ENCODE measurements at regions not wholly inside any gene's neighbourhood (a gene's known extent, or its start where the extent isn't known, plus 50 kb on each side); places are given as distances from the start of the nearest gene placed in this dataset.

DNA sequence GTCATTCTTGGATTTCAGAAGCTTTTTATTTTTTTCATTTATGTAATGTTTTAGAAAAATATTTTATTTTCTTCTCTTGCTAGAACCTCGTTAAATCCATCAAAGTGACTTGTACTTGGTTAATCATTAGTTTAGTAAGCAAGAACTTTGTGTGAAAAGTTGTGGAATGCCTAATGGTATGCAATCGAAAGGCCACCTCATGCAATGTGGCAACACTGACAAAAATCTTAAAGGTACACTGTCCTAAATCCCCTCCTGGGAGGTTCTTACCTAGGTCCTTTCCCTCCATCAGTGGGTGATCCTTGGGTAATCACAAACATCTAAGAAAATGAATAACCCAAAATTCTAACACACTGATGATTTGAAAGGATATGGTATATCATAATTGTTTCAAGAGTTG, 304.2 kb downstream of the DNAH5 start:
- H3K9me3 Mint-ChIP-seq: peaks cover 8% of the 10 kb centered on the region
- no peaks in the 10 kb centered on the region for H3K36me3 Mint-ChIP-seq
- no peaks in the 10 kb centered on the region for H3K27me3 Mint-ChIP-seq
- no peak overlapping the region for H3K4me3 Mint-ChIP-seq
- DNase-seq: no peak
- no peak overlapping the region for H3K27ac Mint-ChIP-seq
- CTCF ChIA-PET: no interaction called here
- no peaks in the 10 kb centered on the region for H3K4me1 Mint-ChIP-seq

- no peak overlapping the region for H3K4me3 Mint-ChIP-seq
- H3K27me3 Mint-ChIP-seq: no peaks in the 10 kb centered on the region
- H3K27ac Mint-ChIP-seq: no peak overlapping the region
- H3K36me3 Mint-ChIP-seq: no peaks in the 10 kb centered on the region
- peaks cover 6% of the 10 kb centered on the region for H3K9me3 Mint-ChIP-seq
- CTCF ChIA-PET: no interaction called here
- no peak for DNase-seq
- H3K4me1 Mint-ChIP-seq: no peaks in the 10 kb centered on the region
These were observed 311.8 kb downstream of the DNAH5 start for GRCh38 chr5:13632676-13633075.

DNA sequence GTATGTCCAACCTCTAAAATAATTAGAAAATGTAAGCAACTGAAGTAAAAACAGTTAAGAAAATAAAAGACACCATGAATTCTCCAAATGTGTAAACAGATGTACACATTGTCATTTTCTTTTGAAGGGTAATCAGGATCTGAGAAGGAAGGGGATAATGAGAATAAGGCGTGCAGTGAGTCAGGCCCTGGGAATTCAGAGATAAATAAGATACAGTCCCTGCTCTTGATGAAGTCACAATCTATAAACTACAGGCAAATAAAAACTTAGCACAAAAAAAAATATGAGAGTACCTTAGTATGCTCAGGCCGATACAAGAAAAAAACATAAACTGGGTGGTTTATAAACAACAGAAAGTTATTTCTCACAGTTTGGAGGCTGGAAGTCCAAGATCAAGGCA, 315.3 kb downstream of the DNAH5 start:
- Mint-ChIP-seq H3K27me3 (no peaks in the 10 kb centered on the region), H3K27ac (no peak overlapping the region), H3K4me1 (no peaks in the 10 kb centered on the region), H3K4me3 (no peak overlapping the region), H3K36me3 (no peaks in the 10 kb centered on the region), H3K9me3 (peaks cover 9% of the 10 kb centered on the region)
- no peak for DNase-seq
- CTCF ChIA-PET: no interaction called here

DNA sequence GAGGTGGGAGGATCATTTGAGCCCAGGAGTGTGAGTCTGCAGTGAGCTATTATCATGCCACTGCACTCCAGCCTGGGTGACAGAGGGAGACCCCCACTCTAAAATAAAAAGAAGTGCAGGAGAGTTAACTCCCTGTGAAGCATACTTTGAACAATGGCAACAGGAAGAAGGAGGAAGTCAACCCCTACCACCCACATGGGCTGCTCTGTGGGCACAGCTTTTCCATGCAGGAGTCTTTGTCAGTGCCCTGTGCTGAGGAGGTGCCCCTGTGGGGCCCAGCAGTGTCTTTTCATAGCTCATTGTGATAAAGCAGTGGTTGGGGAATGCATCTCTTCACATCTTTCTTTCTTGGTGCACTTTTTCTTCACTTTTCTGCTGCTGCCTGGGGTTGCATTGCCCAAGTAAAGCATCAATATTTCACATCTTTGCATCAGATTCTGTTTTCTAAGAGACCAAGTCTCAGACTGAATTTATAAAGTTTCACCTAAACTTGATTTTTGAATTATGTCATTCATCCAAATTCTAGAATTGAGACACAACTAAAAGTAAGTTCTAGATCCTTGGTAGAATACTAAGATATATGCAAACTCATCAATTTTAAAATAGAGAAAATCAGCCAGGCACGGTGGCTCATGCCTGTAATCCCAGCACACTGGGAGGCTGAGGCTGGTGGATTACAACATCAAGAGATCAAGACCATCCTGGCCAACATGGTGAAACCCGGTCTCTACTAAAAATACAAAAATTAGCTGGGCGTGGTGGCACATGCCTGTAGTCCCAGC, 316.6 kb downstream of the DNAH5 start:
- no peaks in the 10 kb centered on the region for H3K4me1 Mint-ChIP-seq
- H3K9me3 Mint-ChIP-seq: peaks cover 9% of the 10 kb centered on the region
- no peak overlapping the region for H3K4me3 Mint-ChIP-seq
- H3K27ac Mint-ChIP-seq: no peak overlapping the region
- H3K27me3 Mint-ChIP-seq: no peaks in the 10 kb centered on the region
- no peak for DNase-seq
- CTCF ChIA-PET: no interaction called here
- H3K36me3 Mint-ChIP-seq: no peaks in the 10 kb centered on the region

DNA sequence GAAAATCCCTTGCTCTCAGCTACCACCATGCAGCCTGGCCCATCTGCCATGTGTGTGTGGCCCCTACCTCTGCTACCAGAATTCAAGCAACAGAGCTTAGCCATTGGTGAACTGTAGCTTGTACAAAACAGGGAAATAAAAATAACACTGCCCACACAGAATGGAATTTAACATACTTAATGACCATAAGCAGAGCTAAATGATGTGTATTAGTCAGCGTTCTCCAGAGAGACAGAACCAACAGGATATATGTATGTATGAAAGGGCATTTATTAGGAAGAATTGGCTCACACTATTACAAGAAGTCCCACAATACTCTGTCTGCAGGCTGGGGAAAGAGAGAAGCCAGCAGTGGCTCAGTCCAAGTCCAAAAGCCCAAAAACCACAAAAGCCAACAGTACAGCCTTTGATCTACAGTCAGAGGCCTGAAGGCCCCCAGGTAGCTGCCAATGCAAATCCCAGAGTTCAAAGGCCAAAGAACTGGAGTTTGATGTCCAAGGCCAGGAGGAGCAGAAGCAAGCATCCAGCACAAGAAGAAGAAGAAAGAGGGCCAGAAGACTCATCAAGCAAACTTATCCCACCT, 318.8 kb downstream of the DNAH5 start:
- Mint-ChIP-seq H3K4me1 (no peaks in the 10 kb centered on the region), H3K9me3 (peaks cover 9% of the 10 kb centered on the region), H3K27me3 (no peaks in the 10 kb centered on the region), H3K36me3 (no peaks in the 10 kb centered on the region), H3K4me3 (no peak overlapping the region), H3K27ac (no peak overlapping the region)
- DNase-seq: no peak
- CTCF ChIA-PET: no interaction called here

DNA sequence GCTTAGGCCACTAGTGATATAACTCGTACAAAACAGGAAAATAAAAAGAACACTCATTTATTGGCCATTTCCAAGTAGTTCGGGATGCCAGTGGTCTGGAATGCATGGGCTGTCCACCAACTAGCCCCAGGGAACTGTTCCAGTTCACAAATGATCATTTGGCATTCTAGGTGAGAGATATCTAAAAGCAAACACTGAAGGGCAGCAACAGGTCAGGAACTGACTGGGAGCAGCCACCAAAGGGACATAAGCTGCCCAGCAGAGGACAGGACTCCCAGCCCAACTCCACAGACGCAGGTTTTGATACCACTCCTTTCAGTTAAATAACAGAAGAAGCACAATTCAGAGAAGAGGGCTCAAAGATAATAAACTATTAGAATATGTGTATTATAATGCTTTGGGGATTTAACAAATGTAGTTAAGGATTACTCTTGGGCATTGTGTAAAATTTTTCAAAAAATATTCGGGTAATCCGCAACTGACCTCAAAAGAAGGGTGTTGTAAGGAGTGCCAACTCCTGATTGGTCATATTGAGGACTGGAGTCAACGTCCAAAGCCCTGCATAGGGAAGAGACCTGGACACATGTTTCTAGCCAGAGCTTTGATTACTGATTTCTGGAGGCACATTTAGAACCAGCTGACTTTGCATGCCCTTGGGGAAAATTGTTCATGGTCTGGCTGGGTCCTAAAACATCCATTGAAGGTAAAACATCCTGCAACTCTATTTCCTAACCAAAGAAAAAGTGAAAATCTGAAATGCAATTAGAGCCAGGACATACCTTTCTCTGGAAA, 320.0 kb downstream of the DNAH5 start:
- H3K4me3 Mint-ChIP-seq: no peak overlapping the region
- DNase-seq: no peak
- no peaks in the 10 kb centered on the region for H3K27me3 Mint-ChIP-seq
- H3K27ac Mint-ChIP-seq: no peak overlapping the region
- H3K4me1 Mint-ChIP-seq: no peaks in the 10 kb centered on the region
- H3K36me3 Mint-ChIP-seq: no peaks in the 10 kb centered on the region
- peaks cover 9% of the 10 kb centered on the region for H3K9me3 Mint-ChIP-seq
- CTCF ChIA-PET: no interaction called here

- Mint-ChIP-seq H3K9me3 (peaks cover 10% of the 10 kb centered on the region), H3K27me3 (no peaks in the 10 kb centered on the region), H3K36me3 (no peaks in the 10 kb centered on the region), H3K4me1 (no peaks in the 10 kb centered on the region), H3K27ac (no peak overlapping the region), H3K4me3 (no peak overlapping the region)
- CTCF ChIA-PET: no interaction called here
- no peak for DNase-seq
These were observed 330.9 kb downstream of the DNAH5 start for GRCh38 chr5:13613621-13614020.

DNA sequence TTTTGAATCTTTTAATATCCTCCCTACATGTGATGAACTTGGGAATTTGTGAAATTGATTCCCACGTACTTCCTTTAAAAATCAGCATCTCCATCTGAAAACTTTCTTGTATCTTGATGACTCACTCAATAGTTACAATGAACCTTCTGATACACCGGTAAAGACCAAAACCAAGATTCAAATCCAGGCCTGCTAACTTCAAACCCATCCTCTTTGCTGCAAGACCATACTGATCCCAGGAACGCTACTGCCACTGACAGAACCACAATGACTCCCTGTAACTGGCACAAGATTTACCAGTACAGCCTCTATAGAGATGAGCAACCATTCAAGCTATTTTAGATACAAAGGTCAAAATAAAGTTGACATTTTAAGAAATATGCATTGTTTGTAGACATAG, 332.9 kb downstream of the DNAH5 start:
- DNase-seq: no peak
- CTCF ChIA-PET: no interaction called here
- no peak overlapping the region for H3K4me3 Mint-ChIP-seq
- H3K36me3 Mint-ChIP-seq: no peaks in the 10 kb centered on the region
- no peaks in the 10 kb centered on the region for H3K27me3 Mint-ChIP-seq
- H3K4me1 Mint-ChIP-seq: no peaks in the 10 kb centered on the region
- no peak overlapping the region for H3K27ac Mint-ChIP-seq
- H3K9me3 Mint-ChIP-seq: peaks cover 6% of the 10 kb centered on the region

- Mint-ChIP-seq H3K27me3 (no peaks in the 10 kb centered on the region), H3K4me3 (no peak overlapping the region), H3K9me3 (peaks cover 4% of the 10 kb centered on the region), H3K4me1 (no peaks in the 10 kb centered on the region), H3K36me3 (no peaks in the 10 kb centered on the region), H3K27ac (no peak overlapping the region)
- CTCF ChIA-PET: no interaction called here
- DNase-seq: no peak
These were observed 335.0 kb downstream of the DNAH5 start for GRCh38 chr5:13609504-13609903.

DNA sequence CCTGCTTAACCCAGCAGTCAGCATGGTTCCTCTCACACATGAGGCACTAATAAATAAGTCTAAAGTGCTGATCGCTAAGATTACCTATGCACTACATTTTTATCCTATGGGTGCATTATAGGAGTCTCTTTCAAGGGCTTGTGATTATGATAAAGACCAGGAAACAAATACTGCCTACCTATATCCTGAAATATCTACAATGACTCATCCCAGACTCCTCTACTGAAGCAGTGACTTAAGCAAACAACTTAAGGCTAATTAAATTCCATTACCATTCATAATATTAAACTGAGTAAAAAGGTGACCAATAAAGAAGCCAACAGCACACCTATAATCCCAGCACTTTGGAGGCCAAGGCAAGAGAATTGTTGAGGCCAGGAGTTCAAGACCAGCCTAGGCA, 338.4 kb downstream of the DNAH5 start:
- no peaks in the 10 kb centered on the region for H3K36me3 Mint-ChIP-seq
- H3K9me3 Mint-ChIP-seq: no peaks in the 10 kb centered on the region
- H3K27ac Mint-ChIP-seq: no peak overlapping the region
- DNase-seq: no peak
- CTCF ChIA-PET: no interaction called here
- H3K27me3 Mint-ChIP-seq: no peaks in the 10 kb centered on the region
- H3K4me3 Mint-ChIP-seq: no peak overlapping the region
- H3K4me1 Mint-ChIP-seq: no peaks in the 10 kb centered on the region

- Mint-ChIP-seq H3K27me3 (no peaks in the 10 kb centered on the region), H3K4me3 (no peak overlapping the region), H3K36me3 (no peaks in the 10 kb centered on the region), H3K4me1 (no peaks in the 10 kb centered on the region), H3K9me3 (peaks cover 6% of the 10 kb centered on the region), H3K27ac (no peak overlapping the region)
- no peak for DNase-seq
- CTCF ChIA-PET: no interaction called here
These were observed 343.4 kb downstream of the DNAH5 start for GRCh38 chr5:13601112-13601511.

- Mint-ChIP-seq H3K27ac (no peak overlapping the region), H3K4me3 (no peak overlapping the region), H3K9me3 (peaks cover 6% of the 10 kb centered on the region), H3K4me1 (no peaks in the 10 kb centered on the region), H3K27me3 (no peaks in the 10 kb centered on the region), H3K36me3 (no peaks in the 10 kb centered on the region)
- CTCF ChIA-PET: no interaction called here
- no peak for DNase-seq
These were observed 348.5 kb downstream of the DNAH5 start for GRCh38 chr5:13595978-13596377.

- Mint-ChIP-seq H3K27me3 (no peaks in the 10 kb centered on the region), H3K9me3 (peaks cover under 1% of the 10 kb centered on the region), H3K4me3 (no peak overlapping the region), H3K27ac (no peak overlapping the region), H3K4me1 (no peaks in the 10 kb centered on the region), H3K36me3 (no peaks in the 10 kb centered on the region)
- no peak for DNase-seq
- CTCF ChIA-PET: no interaction called here
These were observed 352.9 kb downstream of the DNAH5 start for GRCh38 chr5:13591621-13592020.

DNA sequence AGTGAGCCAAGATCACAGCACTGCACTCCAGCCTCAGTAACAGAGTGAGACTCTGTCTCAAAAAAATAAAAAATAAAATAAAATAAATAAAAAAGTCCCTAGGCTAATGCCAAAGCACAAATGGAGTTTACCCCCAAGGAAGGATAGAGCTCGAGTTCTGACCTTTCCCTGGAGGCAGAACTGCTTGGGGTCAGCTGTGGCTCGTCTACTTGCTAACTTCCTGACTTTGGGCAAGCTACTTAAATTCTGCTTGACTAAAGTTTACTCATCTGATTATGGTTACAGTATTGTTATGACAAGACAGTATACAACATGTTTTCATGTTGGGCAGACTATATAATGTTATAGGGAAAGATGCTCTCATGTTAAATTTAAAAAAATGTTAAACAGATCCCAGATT, 359.2 kb downstream of the DNAH5 start:
- H3K27me3 Mint-ChIP-seq: no peaks in the 10 kb centered on the region
- CTCF ChIA-PET: no interaction called here
- H3K4me1 Mint-ChIP-seq: no peaks in the 10 kb centered on the region
- no peaks in the 10 kb centered on the region for H3K36me3 Mint-ChIP-seq
- no peak overlapping the region for H3K27ac Mint-ChIP-seq
- peaks cover 3% of the 10 kb centered on the region for H3K9me3 Mint-ChIP-seq
- H3K4me3 Mint-ChIP-seq: no peak overlapping the region
- no peak for DNase-seq

DNA sequence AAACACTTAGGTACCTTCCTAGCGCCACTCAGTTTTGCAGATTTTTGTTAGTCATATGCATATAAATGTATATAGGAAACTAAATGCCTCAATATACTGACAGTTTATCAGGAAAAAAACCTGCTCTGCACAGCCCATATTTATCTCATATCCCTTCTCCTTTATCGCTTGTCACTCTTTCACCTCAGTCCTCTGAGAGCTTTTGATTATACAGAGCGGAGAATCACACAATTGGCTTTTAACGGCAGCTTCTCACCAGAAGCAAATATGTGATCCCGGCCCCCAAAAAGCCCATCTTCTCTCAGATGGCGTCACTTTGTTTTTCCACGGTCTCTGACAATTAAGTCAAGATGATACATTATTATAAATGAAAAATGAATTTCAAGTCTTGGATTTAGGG, 362.6 kb downstream of the DNAH5 start:
- no peak for DNase-seq
- H3K4me3 Mint-ChIP-seq: no peak overlapping the region
- no peaks in the 10 kb centered on the region for H3K36me3 Mint-ChIP-seq
- peaks cover 14% of the 10 kb centered on the region for H3K9me3 Mint-ChIP-seq
- no peaks in the 10 kb centered on the region for H3K27me3 Mint-ChIP-seq
- CTCF ChIA-PET: no interaction called here
- H3K4me1 Mint-ChIP-seq: no peaks in the 10 kb centered on the region
- H3K27ac Mint-ChIP-seq: no peak overlapping the region
